ENCODE measurements at regions not wholly inside any gene's neighbourhood (a gene's known extent, or its start where the extent isn't known, plus 50 kb on each side); places are given as distances from the start of the nearest gene placed in this dataset.

DNA sequence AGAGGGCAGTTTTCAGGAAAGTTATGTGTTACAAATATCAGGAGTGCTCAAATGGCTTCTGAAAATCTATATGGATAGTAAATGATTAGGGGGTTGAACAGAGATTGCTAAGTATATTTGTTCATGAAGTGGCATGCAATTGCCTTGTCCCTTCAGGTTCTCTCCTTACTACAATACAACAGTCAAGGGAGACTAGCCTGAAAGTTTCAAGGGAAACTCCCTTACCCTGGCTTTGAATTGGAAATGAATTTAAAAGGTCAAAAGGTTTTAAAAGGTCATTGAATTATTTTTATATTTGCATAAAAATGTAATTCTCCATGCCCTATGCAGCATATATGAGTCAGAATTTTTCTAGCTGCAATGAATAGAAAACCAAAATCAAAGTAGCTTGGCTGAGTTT is 253.1 kb upstream of the SYT1 start:
- DNase-seq: no peak

DNA sequence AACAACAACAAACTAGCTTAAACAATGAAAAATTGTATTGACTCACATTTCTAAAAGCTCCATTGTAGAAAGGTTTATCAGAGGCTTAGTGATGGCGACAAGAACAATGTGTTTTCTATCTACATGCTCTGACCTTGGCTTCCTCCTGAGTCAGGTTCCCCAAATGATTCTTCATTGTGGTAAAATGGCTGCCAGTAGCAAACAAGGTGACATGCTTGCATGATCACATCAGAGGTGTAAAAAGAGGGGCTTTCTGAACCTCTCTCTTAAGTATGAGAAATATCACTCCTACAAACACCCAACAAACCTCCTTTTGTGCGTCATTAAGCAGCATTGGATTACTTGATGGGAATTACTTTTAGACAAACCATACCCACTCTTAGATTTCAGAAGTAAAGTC is 252.4 kb upstream of the SYT1 start:
- no peak for DNase-seq

DNA sequence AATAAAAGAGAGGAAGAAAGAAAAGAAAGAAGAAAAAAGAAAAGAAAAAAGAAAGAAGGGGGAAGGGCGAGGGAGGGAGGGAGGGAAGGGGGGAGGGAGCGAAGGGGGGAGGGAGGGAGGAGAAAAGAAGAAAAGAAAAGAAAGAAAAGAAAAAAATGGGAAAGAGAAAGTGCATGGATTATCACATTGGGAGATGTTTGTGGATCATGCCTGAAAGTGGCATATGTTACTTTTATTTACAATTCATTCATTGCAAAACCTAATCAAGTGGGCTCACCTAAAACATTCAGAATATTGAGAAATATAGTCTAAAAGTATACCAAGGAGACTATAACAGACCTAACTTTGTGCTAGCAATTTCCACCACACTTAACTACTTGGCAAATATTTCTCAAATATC is 246.9 kb upstream of the SYT1 start:
- DNase-seq: no peak

GRCh38 chr12:78622529-78623195 is 241.9 kb upstream of the SYT1 start:
- no peak for DNase-seq

GRCh38 chr12:78628491-78629100 is 236.0 kb upstream of the SYT1 start:
- no peak for DNase-seq

DNA sequence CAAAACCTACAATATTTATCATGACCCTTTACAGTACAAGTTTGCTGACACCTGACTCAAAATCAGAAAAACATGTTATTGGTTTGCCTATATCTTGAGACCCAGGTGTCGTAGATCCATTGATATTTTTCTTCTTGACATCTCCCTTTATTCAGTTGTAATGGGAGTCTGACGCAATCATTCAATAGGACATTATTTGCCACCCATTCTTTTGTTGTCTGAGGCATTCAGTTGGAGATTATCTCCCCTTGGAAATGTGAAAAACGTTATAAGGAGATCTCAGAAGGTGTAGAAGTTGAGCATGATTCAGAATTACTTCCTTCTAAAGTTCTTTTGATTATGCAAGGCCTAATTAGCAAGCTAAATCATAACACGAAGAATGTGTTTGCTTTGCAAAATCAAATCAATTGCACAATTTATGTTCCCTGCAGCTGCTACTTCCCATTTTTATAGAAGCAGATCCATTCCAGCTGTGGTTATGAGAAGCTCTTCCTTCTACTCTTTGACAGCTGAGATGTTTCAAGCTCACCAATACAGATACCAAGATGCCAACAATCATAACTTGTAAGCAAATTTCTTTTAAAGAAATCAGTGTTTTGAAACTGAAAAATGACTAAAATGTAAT is 228.2 kb upstream of the SYT1 start:
- DNase-seq: no peak

DNA sequence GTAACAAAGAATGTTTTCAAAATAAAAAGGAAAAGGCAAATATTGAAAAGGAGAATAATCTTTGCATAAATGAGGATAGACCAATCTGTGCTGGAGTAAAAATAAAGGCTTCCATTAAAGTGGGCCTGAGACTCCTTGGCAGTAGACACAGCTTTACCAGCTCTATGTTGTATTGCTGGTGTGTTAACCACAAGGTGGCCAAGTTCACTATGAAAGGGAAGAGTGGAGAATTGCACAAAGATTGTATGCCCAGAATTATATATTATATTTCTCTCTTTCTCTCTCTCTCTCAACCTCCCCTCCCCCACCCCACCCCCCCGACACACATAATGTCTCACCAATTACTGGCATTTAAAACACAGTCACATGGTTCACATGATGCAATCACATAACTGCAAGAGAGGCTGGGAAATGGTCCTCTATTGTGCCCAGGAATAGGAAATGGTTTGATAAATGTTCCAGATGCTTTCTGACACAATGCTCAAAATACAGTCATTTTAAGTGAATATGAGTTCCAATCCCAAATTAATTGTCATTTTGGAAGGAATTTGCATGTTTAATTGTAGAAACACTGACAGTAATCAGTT is 222.6 kb upstream of the SYT1 start:
- DNase-seq: peak; percentile 44

DNA sequence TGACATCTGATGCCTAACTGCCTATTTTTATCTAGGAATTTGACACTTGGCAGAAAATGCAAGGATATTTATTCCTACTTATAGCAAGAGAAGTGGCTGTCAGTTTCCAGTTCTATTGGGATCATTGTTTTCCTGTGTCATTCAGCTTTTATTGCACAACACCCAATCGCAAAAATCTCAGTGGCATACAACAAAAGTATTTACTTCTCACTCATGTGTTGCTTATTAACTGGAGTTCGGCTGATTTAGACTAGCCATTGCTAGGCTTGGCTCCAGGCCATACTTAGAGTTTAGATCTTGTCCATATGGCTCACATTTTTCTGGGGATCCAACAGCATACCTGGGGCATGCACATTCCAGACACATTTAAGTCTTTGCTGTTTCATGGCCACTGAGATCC is 218.6 kb upstream of the SYT1 start:
- DNase-seq: no peak

GRCh38 chr12:78651755-78652154 is 212.8 kb upstream of the SYT1 start:
- DNase-seq: no peak

DNA sequence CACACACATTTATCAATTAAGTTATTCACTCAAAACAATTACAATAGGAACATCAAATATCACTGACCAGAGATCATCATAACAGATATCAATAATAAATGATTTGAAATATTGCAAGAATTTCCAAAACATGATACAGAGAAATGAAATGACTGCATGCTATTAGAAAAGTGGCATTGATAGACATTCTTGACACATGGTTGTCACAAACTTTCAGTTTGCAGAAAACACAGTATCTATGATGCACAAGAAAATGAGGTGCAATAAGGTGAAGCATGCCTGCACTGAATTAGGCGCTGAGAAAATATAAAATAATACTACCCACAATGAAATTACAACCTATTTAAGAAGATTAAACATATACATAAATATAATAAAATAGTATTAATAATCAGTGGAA is 198.0 kb upstream of the SYT1 start:
- DNase-seq: no peak

GRCh38 chr12:78671295-78671694 is 193.3 kb upstream of the SYT1 start:
- DNase-seq: no peak

GRCh38 chr12:78672033-78672432 is 192.5 kb upstream of the SYT1 start:
- DNase-seq: no peak

DNA sequence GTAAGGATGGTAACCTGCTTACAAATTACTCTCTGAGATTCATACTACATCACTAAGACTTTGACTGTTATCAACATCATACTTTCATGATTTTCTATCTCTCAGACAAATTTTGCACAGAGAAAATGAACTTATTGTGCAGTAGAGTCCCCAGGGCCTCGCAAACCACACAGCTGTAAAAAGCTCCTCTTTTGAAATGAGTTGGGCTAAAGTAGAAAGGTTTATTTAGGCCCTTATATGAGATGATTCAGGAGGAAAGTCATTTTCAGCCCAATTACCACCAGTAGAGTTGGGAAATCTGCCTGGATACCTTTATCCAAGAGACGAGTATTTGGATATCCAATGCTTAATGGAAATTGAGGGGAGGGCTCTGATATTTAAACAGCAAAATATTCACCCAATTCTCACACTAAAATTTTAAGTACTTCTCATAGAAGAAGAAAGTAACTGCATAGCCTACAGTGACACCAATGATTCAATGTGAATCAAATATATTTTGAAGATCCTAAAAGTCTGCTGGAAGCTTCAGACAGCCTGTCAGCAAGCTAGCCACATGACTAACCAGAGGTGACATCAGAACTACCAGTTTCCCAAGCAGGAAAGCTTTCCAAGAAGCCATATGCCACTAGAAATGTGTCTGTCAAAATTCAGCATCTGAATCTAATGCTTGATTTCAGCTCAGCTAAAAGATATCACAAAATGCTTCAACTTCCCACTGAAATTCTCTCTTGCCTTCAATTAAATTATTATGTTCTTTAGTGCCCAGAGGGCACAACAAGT is 190.1 kb upstream of the SYT1 start:
- no peak for DNase-seq

GRCh38 chr12:78680596-78680995 is 184.0 kb upstream of the SYT1 start:
- DNase-seq: no peak

GRCh38 chr12:78683031-78683430 is 181.5 kb upstream of the SYT1 start:
- DNase-seq: no peak

DNA sequence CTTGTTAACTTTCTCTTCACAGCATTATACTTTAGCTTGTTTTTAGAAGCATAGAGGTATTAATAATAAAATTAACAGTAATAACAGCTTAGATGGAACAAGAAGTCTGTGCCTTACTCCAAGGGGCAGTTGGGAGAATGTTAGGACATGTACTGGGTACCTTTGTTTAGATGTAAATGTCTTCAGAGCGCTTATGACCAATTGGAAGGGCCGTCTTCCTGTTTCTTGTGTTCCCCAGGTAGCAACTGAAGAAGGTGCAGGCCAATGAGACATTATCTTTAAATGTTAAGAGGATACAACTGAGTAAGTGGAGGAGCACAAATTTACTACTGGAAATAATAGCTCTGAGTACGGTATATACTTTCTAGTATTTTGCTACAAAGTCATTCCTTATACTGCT is 180.9 kb upstream of the SYT1 start:
- no peak for DNase-seq

- no peak for DNase-seq
Measured at GRCh38 chr12:78684419-78684818, 180.2 kb upstream of the SYT1 start.

- no peak for DNase-seq
Measured at GRCh38 chr12:78695749-78696148, 168.8 kb upstream of the SYT1 start.

GRCh38 chr12:78696267-78696666 is 168.3 kb upstream of the SYT1 start:
- peak; percentile 61 for DNase-seq

DNA sequence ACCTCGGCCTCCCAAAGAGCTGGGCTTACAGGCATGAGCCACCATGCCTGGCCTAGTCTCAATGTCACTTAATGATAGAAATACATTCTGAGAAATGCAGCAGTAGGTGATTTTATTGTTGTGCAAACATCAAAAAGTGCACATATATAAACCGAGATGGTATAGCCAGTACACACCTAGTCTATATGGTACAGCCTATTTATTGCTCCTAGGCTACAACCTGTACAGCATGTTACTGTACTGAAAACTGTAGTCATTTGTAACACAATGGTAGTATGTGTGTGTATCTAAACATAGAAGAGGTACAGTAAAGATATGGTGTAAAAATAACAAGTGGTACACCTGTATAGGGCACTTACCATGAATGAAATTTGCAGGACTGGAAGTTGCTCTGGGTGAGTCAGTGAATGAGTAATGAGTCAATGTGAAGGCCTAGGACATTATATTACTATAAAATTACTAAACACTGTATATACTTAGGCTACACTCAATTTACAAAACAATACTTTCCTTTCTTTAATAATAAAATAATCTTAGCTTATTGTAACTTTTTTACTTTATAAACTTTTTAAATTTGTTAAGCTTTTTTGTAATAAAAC is 166.7 kb upstream of the SYT1 start:
- peak; percentile 45 for DNase-seq

DNA sequence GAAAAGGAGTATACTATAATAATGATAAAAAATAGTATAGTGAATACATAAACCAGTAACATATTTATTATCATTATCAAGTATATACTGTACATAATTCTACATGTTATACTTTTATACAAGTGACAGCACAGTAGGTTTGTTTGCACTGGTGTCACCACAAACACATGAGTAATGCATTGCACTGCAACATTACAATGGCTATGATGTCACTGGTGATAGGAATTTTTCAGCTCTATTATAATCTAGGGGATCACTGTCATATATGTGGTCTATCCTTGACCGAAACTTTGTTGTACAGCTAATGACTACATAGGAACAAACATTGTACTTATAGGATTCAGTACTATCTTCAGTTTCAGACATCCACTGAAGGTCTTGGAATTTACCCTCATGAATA is 165.8 kb upstream of the SYT1 start:
- DNase-seq: peak; percentile 73

- DNase-seq: no peak
Measured at GRCh38 chr12:78700565-78700964, 164.0 kb upstream of the SYT1 start.

Data from DMS53 (cell line).